SK-N-MC (cell line): ENCODE measurements at regions not wholly inside any gene's neighbourhood (a gene's known extent, or its start where the extent isn't known, plus 50 kb on each side); places are given as distances from the start of the nearest gene placed in this dataset.

Experiments used
- DNase-seq: peaks from one replicate; pipeline ENCODE4 v3.0.0-alpha.2; 2011; ENCODE audit warnings: low read depth, low spot score
- H3K27ac ChIP-seq: fragments of 200-600 bp; sonication (generic); 2 replicates; pipeline ENCODE4 v1.5.1; 2016; ENCODE audit warnings: mixed run types
- H3K36me3 ChIP-seq: fragments of 200-600 bp; sonication (generic); 2 replicates; pipeline ENCODE4 v1.6.1; 2017; ENCODE audit warnings: antibody characterized with exemption, low read length, mixed read lengths; ENCODE audit not compliant: insufficient read depth
- H3K4me3 ChIP-seq: fragments of 200-600 bp; sonication (generic); 2 replicates; pipeline ENCODE4 v1.5.1; 2016
- H3K9ac ChIP-seq: fragments of 200-600 bp; sonication (generic); 2 replicates; pipeline ENCODE4 v1.8.0; 2017; ENCODE audit warnings: mixed run types, mixed read lengths; ENCODE audit not compliant: insufficient read length
- H3K9me3 ChIP-seq: fragments of 200-600 bp; sonication (generic); 2 replicates; pipeline ENCODE4 v1.6.1; 2017; ENCODE audit warnings: low read depth, mild to moderate bottlenecking, antibody characterized with exemption, low read length, moderate library complexity, mixed read lengths
- EZH2 ChIP-seq: fragments of 200-600 bp; sonication (generic); IDR thresholded peaks from one replicate; pipeline ENCODE4 v1.6.1; 2017; ENCODE audit warnings: antibody characterized with exemption
- FOXP2 ChIP-seq: optimal IDR thresholded peaks from 2 replicates; pipeline ENCODE3; 2011; ENCODE audit warnings: mild to moderate bottlenecking, moderate library complexity; ENCODE audit not compliant: insufficient read depth; ENCODE audit errors: extremely low read length, control extremely low read depth
- POLR2AphosphoS5 ChIP-seq: IDR thresholded peaks from 2 replicates; pipeline ENCODE4 v1.6.1; 2012; ENCODE audit warnings: mild to moderate bottlenecking, low read depth, low read length, borderline replicate concordance

DNA sequence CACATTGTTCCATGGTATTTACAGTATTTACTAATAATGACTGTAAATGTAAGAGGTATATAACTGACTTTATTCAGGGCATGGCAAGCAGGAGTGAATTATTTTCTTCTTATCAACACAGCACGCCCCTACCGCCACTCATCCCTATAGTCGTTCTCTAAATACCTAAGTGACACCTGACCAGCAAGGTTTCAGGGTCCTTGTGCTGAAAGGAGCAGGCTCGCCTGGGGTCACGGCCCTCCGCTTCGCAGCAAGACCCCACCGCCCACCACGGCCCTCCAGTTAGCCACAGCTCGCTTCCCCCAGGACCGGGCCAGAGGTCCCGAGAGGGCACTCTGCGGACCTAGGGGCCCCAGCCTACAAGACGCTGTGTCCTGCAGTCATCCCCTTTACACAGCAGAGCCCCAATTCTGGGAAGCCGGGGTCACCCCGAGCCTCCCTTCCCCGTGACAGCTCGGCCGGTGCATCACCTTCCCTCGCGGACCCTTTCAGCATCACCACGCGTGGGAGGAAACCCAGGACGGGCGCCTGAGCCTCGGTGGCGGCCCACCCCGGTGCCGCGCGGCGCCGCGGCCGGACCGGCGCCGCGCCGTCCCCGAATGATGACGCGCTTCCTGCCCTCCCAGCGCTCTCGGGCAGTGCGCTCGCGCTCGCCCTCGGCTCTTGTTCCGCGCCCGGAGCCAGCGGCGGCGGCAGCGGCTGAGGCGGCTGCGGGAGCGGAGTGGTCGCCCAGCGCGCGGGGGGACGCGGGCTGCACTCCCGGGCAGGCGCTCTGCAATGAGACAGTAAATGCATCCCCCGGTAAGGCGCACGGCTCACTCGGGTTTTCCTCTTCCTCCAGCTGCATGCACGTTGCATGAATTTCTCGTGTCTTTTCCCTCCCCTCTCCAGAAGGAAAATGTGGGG lies 225.1 kb upstream of the C2CD4B start, which contains the start of gene TLN2:
Gene TLN2 (plus strand): TSS at position 666 of the 906 bp plus-strand sequence.
- TF ChIP-seq POLR2AphosphoS5, result peak; percentile 85; the same call in 1 of the 2 replicates
- no peak for TF ChIP-seq EZH2
- no peak for TF ChIP-seq FOXP2
- H3K9ac ChIP-seq, result peak within 1 kb of the TSS; percentile 96
- no peaks in the 10 kb centered on the region for H3K9me3 ChIP-seq
- peak within 1 kb of the TSS; percentile 96 for H3K4me3 ChIP-seq
- no peaks in the 10 kb centered on the region for H3K36me3 ChIP-seq
- DNase-seq, result no peak
- H3K27ac ChIP-seq, result no peak within 1 kb of the TSS

DNA sequence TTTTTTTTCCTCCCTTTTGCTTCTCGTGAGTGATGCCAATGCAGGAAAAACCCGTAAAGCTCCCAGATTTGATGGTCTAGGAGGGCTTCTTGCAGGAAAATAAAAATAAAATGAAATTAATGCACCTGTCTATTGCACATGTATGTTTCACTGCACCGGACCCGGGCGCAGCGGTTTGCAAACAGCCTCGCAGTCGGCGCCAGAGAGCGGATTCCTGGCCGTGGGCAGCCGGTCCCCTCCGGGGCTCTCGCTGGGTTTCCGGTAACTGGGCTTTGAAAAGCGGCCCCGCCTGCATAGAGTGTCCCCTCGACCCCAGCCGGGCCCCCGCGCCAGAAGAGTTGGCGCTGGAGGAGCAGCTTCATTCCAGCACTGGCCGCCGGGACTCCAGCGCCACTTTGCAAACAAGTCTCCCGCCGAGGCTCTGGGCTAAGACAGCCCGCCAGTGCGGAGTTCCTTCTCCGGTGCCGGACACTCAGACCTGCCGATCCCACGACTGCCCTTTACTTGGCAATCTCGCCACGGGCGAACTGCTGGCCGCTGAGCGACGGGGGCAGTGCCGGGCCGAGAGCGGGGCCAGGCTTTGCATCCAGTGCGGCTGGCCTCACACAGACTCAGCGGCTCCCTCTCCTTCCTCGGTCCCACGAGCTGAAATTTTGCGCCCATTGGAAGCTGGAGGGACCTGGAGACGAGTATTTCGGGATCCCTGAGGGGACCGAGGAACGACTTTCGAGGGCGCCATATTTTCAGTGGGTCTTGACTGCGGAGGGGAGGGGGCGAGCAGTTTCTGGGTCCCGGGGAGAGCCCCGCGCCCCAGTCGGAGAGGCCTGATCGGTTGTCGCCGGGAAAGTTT lies 225.9 kb upstream of the C2CD4B start:
- TF ChIP-seq FOXP2 (no peak), POLR2AphosphoS5 (no peak)
- H3K27ac ChIP-seq, result no peak overlapping the region
- DNase-seq, result no peak
- peak overlapping the region; percentile 96 for H3K4me3 ChIP-seq
- peak overlapping the region; percentile 38 for H3K9ac ChIP-seq
- H3K9me3 ChIP-seq, result no peaks in the 10 kb centered on the region
- H3K36me3 ChIP-seq, result no peaks in the 10 kb centered on the region

DNA sequence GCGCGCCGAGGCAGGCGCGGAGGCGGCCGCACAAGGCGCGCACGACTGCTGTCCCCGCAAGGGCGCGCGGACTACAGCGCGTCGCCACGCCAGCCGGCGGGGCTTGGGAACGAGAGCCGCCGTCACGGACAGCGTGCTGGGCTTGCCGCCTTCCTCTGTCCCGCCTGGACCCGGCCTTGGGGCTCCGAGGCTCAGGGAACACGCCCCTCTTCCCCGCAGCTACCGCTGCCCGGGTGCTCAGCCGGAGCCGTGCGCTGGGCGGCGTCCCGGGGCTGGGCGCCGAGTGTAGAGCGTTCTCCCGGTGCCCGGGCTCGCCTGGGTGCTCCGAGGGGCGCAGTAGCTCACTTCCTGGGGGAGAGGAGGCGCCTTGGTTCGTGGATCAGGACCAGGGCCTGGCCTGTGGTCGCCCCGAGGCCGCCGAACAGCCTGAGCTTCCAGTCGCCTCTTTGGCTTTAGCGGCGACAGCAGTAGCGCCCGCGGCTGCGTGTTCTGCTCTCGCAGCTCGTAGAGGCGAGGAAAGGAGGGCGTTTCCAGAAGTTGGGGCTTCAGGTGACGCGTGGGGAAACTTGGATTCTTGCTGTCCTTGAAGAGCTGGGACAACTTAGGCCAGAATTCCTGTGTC lies 226.7 kb upstream of the C2CD4B start:
- no peak overlapping the region for H3K27ac ChIP-seq
- H3K9me3 ChIP-seq, result no peaks in the 10 kb centered on the region
- no peak overlapping the region for H3K9ac ChIP-seq
- H3K36me3 ChIP-seq, result no peaks in the 10 kb centered on the region
- no peak for DNase-seq
- H3K4me3 ChIP-seq, result peak overlapping the region; percentile 96
- no peak for TF ChIP-seq EZH2
- no peak for TF ChIP-seq POLR2AphosphoS5
- TF ChIP-seq FOXP2, result no peak

DNA sequence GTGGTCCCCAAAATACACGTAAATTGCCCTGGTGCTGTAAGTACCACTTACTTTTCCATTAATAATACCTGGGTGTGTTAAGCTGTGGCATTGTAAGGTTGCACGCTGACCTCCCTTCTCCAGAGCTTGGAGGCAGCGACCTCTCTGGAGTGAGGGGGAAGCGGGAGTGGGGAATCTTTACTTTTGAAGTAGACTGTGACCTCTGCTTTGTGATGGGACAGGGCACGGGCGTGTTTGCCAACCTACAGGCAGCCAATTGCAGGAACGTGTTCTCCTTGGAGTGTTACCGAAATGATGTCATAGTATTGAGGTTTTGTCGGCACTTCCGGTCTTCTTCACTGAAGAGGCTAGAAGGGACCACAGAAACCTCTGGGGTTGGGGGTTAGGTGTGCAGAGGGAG lies 227.3 kb upstream of the C2CD4B start:
- Histone ChIP-seq H3K9ac (no peak overlapping the region), H3K36me3 (no peaks in the 10 kb centered on the region), H3K27ac (no peak overlapping the region), H3K4me3 (no peak overlapping the region; the same call in 1 of the 2 replicates), H3K9me3 (no peaks in the 10 kb centered on the region)
- DNase-seq, result no peak
- no peak for TF ChIP-seq EZH2
- TF ChIP-seq FOXP2, result no peak
- TF ChIP-seq POLR2AphosphoS5, result no peak

DNA sequence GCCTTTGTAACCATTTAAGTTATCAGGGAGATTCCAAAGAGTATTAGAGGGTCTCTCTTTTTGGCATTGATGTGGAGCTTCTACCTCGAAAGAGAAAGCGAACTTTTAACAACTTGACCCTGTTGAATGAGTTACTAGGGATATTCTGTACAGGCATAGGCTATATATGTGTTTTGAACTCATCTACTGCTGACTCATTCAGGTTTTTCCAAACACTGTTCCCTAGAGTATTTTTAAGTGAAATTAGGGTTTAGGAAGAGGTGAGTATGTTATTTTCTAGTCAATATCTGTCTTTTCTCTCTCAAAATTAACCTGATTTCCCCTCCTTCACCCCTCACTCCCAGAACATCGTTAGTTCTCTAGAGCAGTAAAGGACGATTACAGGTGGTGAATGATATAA lies 228.1 kb upstream of the C2CD4B start:
- DNase-seq, result no peak
- H3K36me3 ChIP-seq, result no peaks in the 10 kb centered on the region

DNA sequence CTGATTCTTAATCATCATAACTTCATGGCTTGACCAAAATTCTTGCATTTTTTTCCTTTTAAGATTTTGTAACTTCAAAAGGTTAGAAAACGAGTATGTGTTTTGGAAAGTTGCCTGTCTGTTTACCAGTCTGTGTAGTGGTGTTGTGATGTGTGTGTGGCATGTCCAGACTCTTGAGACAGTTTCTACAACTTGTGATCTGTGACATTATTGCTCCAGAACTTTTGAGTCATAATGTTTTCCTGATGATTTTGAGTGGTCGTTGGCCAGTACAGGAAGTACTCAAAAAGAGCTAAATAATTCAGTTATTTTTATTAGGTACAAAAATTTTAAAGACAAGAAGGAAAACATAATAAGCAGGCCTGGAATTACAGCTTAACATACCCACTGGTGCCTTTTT lies 229.0 kb upstream of the C2CD4B start:
- Histone ChIP-seq H3K27ac (no peak overlapping the region), H3K9ac (no peak overlapping the region), H3K36me3 (no peaks in the 10 kb centered on the region), H3K4me3 (no peak overlapping the region), H3K9me3 (no peaks in the 10 kb centered on the region)
- TF ChIP-seq FOXP2, result no peak
- no peak for TF ChIP-seq EZH2
- TF ChIP-seq POLR2AphosphoS5, result no peak
- no peak for DNase-seq

More for the DNA sequence above, 228.1 kb upstream of the C2CD4B start:
- Histone ChIP-seq H3K27ac (no peak overlapping the region), H3K9me3 (no peaks in the 10 kb centered on the region), H3K9ac (no peak overlapping the region), H3K4me3 (no peak overlapping the region)
- TF ChIP-seq FOXP2, result no peak

- DNase-seq, result no peak
- no peak overlapping the region for H3K27ac ChIP-seq
- H3K4me3 ChIP-seq, result no peak overlapping the region
- no peak overlapping the region for H3K9ac ChIP-seq
- H3K36me3 ChIP-seq, result no peaks in the 10 kb centered on the region
- H3K9me3 ChIP-seq, result peaks cover 7% of the 10 kb centered on the region; the same call in 1 of the 2 replicates
- TF ChIP-seq POLR2AphosphoS5, result no peak
- TF ChIP-seq FOXP2, result no peak
- no peak for TF ChIP-seq EZH2
These were observed 235.7 kb upstream of the C2CD4B start for GRCh38 chr15:62400778-62401177.

GRCh38 chr15:62402687-62403086 lies 237.6 kb upstream of the C2CD4B start:
- DNase-seq, result no peak
- Histone ChIP-seq H3K9ac (no peak overlapping the region), H3K4me3 (no peak overlapping the region), H3K9me3 (peaks cover 7% of the 10 kb centered on the region; the same call in 1 of the 2 replicates), H3K36me3 (no peaks in the 10 kb centered on the region), H3K27ac (no peak overlapping the region)
- TF ChIP-seq EZH2, result no peak
